ENCODE measurements at regions not wholly inside any gene's neighbourhood (a gene's known extent, or its start where the extent isn't known, plus 50 kb on each side); places are given as distances from the start of the nearest gene placed in this dataset.

- FAIRE-seq = no peak
- no peak for TF ChIP-seq CTCF (IDR thresholded peaks at IDR 0.05; ENCODE audit: insufficient read depth, missing control alignments)
- no peak for DNase-seq (ENCODE audit: insufficient read length, low spot score)
Observed at GRCh38 chr6:4185419-4185818, 50.0 kb upstream of the ECI2 start.

Data from D721Med (cell line).